Chondrocyte (in vitro differentiated cells): ENCODE measurements at regions not wholly inside any gene's neighbourhood (a gene's known extent, or its start where the extent isn't known, plus 50 kb on each side); places are given as distances from the start of the nearest gene placed in this dataset.
"Not testable (repeated sequence)": the region's sequence is repeated elsewhere in the genome, so short reads cannot be mapped to it uniquely, and the experiment has no call there.

ENCODE experiments used
- DNase-seq: peaks from one replicate; pipeline ENCODE4 v3.0.0; 2021; ENCODE audit warnings: mixed read lengths, low spot score
- H3K27ac Mint-ChIP-seq: one replicate; pipeline ENCODE4 v1.8.0; 2021; ENCODE audit warnings: mild to moderate bottlenecking, moderate library complexity, mixed read lengths; ENCODE audit not compliant: unreplicated experiment
- H3K27me3 Mint-ChIP-seq: 2 replicates; pipeline ENCODE4 v1.8.0; 2021; ENCODE audit warnings: low read depth, mixed read lengths
- H3K36me3 Mint-ChIP-seq: 2 replicates; pipeline ENCODE4 v1.8.0; 2021; ENCODE audit warnings: low read depth, mixed read lengths
- H3K4me1 Mint-ChIP-seq: 2 replicates; pipeline ENCODE4 v1.8.0; 2021; ENCODE audit warnings: low read depth, mild to moderate bottlenecking, mixed read lengths
- H3K4me3 Mint-ChIP-seq: one replicate; pipeline ENCODE4 v1.8.0; 2021; ENCODE audit warnings: mild to moderate bottlenecking, moderate library complexity, mixed read lengths; ENCODE audit not compliant: unreplicated experiment
- H3K9me3 Mint-ChIP-seq: 2 replicates; pipeline ENCODE4 v1.8.0; 2021; ENCODE audit warnings: low read depth, mixed read lengths
- TF ChIP-seq, protein P1 (sequence below): fragments of 200-600 bp; sonication (generic); IDR thresholded peaks from 2 replicates; pipeline ENCODE4 v1.5.0; 2021; ENCODE audit warnings: antibody characterized with exemption, mild to moderate bottlenecking, moderate library complexity

DNA sequence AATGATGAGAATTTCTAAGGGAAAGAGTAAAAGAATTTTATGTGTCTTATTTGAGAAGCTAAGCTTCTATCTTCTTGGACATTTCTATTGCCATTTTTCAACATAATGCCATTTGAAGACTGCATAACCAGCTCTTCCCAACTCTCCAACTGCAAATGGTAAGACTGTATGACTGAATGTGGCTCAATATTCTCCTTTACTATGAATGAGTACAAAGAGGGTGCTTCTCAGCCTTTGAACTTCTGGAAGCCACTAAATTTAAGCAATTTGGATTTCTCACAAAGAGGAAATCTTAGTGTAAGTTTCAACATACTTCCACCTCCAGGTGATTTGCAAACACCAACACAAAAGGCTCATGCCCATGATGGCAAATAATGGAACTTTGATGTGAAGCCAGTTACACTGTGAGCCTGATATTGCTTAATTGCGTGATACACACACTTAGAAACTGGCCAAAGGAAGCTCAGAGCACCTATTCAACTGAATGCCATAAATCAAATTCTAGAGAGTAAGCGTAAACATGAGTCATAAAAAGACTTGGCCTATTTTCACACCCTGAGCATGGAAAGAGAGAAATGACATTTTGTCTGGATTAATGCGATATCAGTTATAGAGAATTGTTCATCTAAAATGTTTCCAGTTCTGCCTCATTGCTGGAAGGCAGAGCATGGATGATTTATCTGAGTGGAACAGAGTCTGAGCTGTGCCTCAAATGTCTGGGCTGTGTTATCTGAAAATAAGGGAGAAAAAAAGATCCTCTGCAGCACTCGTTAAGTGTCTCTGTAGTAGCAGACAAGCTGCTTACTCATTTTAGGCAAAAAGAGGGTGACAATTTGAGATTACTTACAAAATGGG lies 145.3 kb downstream of the PLK2 start:
- DNase-seq = no peak
- Mint-ChIP-seq H3K4me3 (no peak overlapping the region), H3K9me3 (peaks cover 9% of the 10 kb centered on the region), H3K27ac (no peak overlapping the region), H3K27me3 (no peaks in the 10 kb centered on the region), H3K4me1 (no peaks in the 10 kb centered on the region), H3K36me3 (no peaks in the 10 kb centered on the region)
- TF ChIP-seq, protein P1, sequence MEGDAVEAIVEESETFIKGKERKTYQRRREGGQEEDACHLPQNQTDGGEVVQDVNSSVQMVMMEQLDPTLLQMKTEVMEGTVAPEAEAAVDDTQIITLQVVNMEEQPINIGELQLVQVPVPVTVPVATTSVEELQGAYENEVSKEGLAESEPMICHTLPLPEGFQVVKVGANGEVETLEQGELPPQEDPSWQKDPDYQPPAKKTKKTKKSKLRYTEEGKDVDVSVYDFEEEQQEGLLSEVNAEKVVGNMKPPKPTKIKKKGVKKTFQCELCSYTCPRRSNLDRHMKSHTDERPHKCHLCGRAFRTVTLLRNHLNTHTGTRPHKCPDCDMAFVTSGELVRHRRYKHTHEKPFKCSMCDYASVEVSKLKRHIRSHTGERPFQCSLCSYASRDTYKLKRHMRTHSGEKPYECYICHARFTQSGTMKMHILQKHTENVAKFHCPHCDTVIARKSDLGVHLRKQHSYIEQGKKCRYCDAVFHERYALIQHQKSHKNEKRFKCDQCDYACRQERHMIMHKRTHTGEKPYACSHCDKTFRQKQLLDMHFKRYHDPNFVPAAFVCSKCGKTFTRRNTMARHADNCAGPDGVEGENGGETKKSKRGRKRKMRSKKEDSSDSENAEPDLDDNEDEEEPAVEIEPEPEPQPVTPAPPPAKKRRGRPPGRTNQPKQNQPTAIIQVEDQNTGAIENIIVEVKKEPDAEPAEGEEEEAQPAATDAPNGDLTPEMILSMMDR = no peak

- TF ChIP-seq, protein P1 = no peak
- Mint-ChIP-seq H3K9me3 (peaks cover 9% of the 10 kb centered on the region), H3K4me1 (no peaks in the 10 kb centered on the region), H3K27me3 (no peaks in the 10 kb centered on the region), H3K27ac (no peak overlapping the region), H3K4me3 (no peak overlapping the region), H3K36me3 (no peaks in the 10 kb centered on the region)
- DNase-seq = no peak
Measured at GRCh38 chr5:58312299-58312698, 147.6 kb downstream of the PLK2 start.

DNA sequence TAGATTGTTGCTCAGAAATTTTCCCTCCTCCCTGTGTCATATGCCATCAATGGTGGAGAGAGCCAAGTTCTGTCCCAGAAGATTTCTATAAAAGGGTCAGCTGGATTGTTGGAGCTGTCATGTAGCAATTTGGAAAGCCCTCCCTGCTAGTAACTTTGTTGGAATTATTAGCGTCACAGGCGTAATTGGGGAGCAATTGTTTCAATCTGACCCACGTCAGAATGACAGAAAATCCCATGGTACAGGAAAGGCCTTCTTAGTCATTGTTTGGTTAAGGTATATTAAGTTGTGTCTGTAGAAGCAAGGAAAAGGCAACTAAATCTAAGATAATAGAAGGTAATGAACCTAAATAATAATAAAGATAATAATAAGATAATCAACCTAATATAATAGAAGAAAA lies 148.4 kb downstream of the PLK2 start:
- no peak for DNase-seq
- Mint-ChIP-seq H3K27me3 (no peaks in the 10 kb centered on the region), H3K4me1 (no peaks in the 10 kb centered on the region), H3K36me3 (no peaks in the 10 kb centered on the region), H3K9me3 (peaks cover 9% of the 10 kb centered on the region), H3K4me3 (no peak overlapping the region), H3K27ac (no peak overlapping the region)
- TF ChIP-seq, protein P1 = no peak

DNA sequence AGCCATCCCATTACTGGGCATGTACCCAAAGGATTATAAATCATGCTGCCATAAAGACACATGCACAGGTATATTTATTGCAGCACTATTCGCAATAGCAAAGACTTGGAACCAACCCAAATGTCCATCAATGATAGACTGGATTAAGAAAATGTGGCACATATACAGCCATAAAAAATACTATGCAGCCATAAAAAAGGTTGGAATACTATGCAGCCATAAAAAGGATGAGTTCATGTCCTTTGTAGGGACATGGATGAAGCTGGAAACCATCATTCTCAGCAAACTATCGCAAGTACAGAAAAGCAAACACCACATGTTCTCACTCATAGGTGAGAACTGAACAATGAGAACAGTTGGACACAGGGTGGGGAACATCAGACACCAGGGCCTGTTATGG lies 151.5 kb downstream of the PLK2 start:
- not testable (repeated sequence) for H3K4me3 Mint-ChIP-seq, H3K4me1 Mint-ChIP-seq, H3K36me3 Mint-ChIP-seq, H3K27me3 Mint-ChIP-seq, H3K27ac Mint-ChIP-seq, DNase-seq
- H3K9me3 Mint-ChIP-seq = peaks cover 12% of the 10 kb centered on the region

GRCh38 chr5:58300346-58300895 lies 159.5 kb downstream of the PLK2 start:
- no peaks in the 10 kb centered on the region for H3K36me3 Mint-ChIP-seq
- no peak overlapping the region for H3K4me3 Mint-ChIP-seq
- peaks cover 2% of the 10 kb centered on the region for H3K9me3 Mint-ChIP-seq
- no peaks in the 10 kb centered on the region for H3K4me1 Mint-ChIP-seq
- H3K27ac Mint-ChIP-seq = no peak overlapping the region
- H3K27me3 Mint-ChIP-seq = no peaks in the 10 kb centered on the region
- TF ChIP-seq, protein P1 = no peak
- no peak for DNase-seq
